Vagina (tissue), 2 donors: ENCODE measurements at regions not wholly inside any gene's neighbourhood (a gene's known extent, or its start where the extent isn't known, plus 50 kb on each side); places are given as distances from the start of the nearest gene placed in this dataset.
"Not testable (repeated sequence)": the region's sequence is repeated elsewhere in the genome, so short reads cannot be mapped to it uniquely, and the experiment has no call there.

Source experiments
- DNase-seq, 2 donors: peaks; one replicate each; pipeline ENCODE4 v3.0.0-alpha.2; 2017; ENCODE audit errors: extremely low spot score in 2 of 2
- H3K27ac ChIP-seq: fragments of 200-600 bp; sonication (generic); one replicate; pipeline ENCODE4 v1.5.1; 2019
- H3K27me3 ChIP-seq: fragments of 200-600 bp; sonication (generic); one replicate; pipeline ENCODE4 v1.5.1; 2019
- H3K36me3 ChIP-seq, 2 donors: fragments of 200-600 bp; sonication (generic); one replicate each; pipeline ENCODE4 v1.5.1; 2017 to 2019
- H3K4me1 ChIP-seq: fragments of 200-600 bp; sonication (generic); one replicate; pipeline ENCODE4 v1.5.1; 2019
- H3K4me3 ChIP-seq, 2 donors: fragments of 200-600 bp; sonication (generic); 1 replicate in 1 of 2; 2 replicates in 1 of 2; pipeline ENCODE4 v1.5.1; 2016 to 2019
- H3K9me3 ChIP-seq: fragments of 200-600 bp; sonication (generic); one replicate; pipeline ENCODE4 v1.5.1; 2019
- CTCF ChIP-seq, 3 experiments: fragments of 450-650 bp in 2 of 3; fragments of 200-600 bp in 1 of 3; sonication (generic) in 1 of 3; IDR thresholded peaks; one replicate each; pipeline ENCODE4 v1.5.1; 2017 to 2019; ENCODE audit warnings: antibody characterized with exemption in 3 of 3, mild to moderate bottlenecking in 2 of 3, moderate library complexity in 2 of 3
- POLR2A ChIP-seq, 2 donors: fragments of 450-650 bp; IDR thresholded peaks; one replicate each; pipeline ENCODE4 v1.6.1; 2017; ENCODE audit warnings: antibody characterized with exemption in 2 of 2, mild to moderate bottlenecking in 2 of 2, moderate library complexity in 2 of 2
- POLR2AphosphoS5 ChIP-seq, 2 donors: sonication (generic); formaldehyde crosslinking; IDR thresholded peaks; one replicate each; pipeline ENCODE4 v1.9.0; 2017; ENCODE audit warnings: antibody characterized with exemption in 2 of 2, mild to moderate bottlenecking in 2 of 2, low read depth in 1 of 2; ENCODE audit not compliant: insufficient read depth in 1 of 2
- intact Hi-C: fragments of 100-400 bp; cut with DNase I; formaldehyde crosslinking; loops from one replicate; pipeline ENCODE4 v1.15.1; 2023

- Histone ChIP-seq H3K4me1 (peaks cover 14% of the 10 kb centered on the region), H3K27ac (no peak overlapping the region), H3K27me3 (no peaks in the 10 kb centered on the region), H3K36me3 (no peaks in the 10 kb centered on the region), H3K9me3 (no peaks in the 10 kb centered on the region), H3K4me3 (no peak overlapping the region)
- intact Hi-C loops = no loop called here
- no peak for DNase-seq
- TF ChIP-seq CTCF (IDR thresholded peaks at IDR 0.05) (peak; percentile 12 to 71 (median 58)), POLR2A (IDR thresholded peaks at IDR 0.05) (no peak)
Observed at GRCh38 chr5:36507332-36507952, 99.0 kb upstream of the SLC1A3 start.

- H3K36me3 ChIP-seq, H3K9me3 ChIP-seq, H3K27ac ChIP-seq, DNase-seq, H3K4me3 ChIP-seq, intact Hi-C loops, H3K27me3 ChIP-seq, H3K4me1 ChIP-seq: not testable (repeated sequence)
Observed at GRCh38 chr5:36508331-36508730, 98.1 kb upstream of the SLC1A3 start.

GRCh38 chr5:36513647-36514046 lies 92.8 kb upstream of the SLC1A3 start:
- DNase-seq, H3K36me3 ChIP-seq, intact Hi-C loops, H3K27ac ChIP-seq, H3K27me3 ChIP-seq, H3K9me3 ChIP-seq, H3K4me1 ChIP-seq, H3K4me3 ChIP-seq: not testable (repeated sequence)

- no peak overlapping the region for H3K27ac ChIP-seq
- no peak overlapping the region for H3K4me3 ChIP-seq
- no peaks in the 10 kb centered on the region for H3K9me3 ChIP-seq
- TF ChIP-seq POLR2AphosphoS5 (IDR thresholded peaks at IDR 0.05; ENCODE audit: insufficient read depth in 1 of 2, low read depth in 1 of 2) (no peak), POLR2A (IDR thresholded peaks at IDR 0.05) (no peak), CTCF (IDR thresholded peaks at IDR 0.05) (no peak)
- H3K4me1 ChIP-seq = no peaks in the 10 kb centered on the region
- no peaks in the 10 kb centered on the region for H3K36me3 ChIP-seq
- intact Hi-C loops = no loop called here
- H3K27me3 ChIP-seq = no peaks in the 10 kb centered on the region
- DNase-seq = no peak
Observed at GRCh38 chr5:36519881-36520280, 86.5 kb upstream of the SLC1A3 start.

GRCh38 chr5:36521219-36521618 lies 85.2 kb upstream of the SLC1A3 start:
- H3K4me1 ChIP-seq = no peaks in the 10 kb centered on the region
- H3K9me3 ChIP-seq = no peaks in the 10 kb centered on the region
- no peak overlapping the region for H3K27ac ChIP-seq
- H3K36me3 ChIP-seq = no peaks in the 10 kb centered on the region
- DNase-seq = no peak
- intact Hi-C loops = no loop called here
- no peaks in the 10 kb centered on the region for H3K27me3 ChIP-seq
- no peak overlapping the region for H3K4me3 ChIP-seq
- TF ChIP-seq CTCF (IDR thresholded peaks at IDR 0.05) (no peak), POLR2AphosphoS5 (IDR thresholded peaks at IDR 0.05; ENCODE audit: insufficient read depth in 1 of 2, low read depth in 1 of 2) (no peak), POLR2A (IDR thresholded peaks at IDR 0.05) (no peak)

GRCh38 chr5:36521838-36522745 lies 84.3 kb upstream of the SLC1A3 start:
- no peaks in the 10 kb centered on the region for H3K4me1 ChIP-seq
- DNase-seq = no peak
- H3K9me3 ChIP-seq = no peaks in the 10 kb centered on the region
- no peaks in the 10 kb centered on the region for H3K27me3 ChIP-seq
- no peak overlapping the region for H3K4me3 ChIP-seq
- no peak overlapping the region for H3K27ac ChIP-seq
- intact Hi-C loops = no loop called here
- H3K36me3 ChIP-seq = no peaks in the 10 kb centered on the region
- TF ChIP-seq POLR2AphosphoS5 (IDR thresholded peaks at IDR 0.05; ENCODE audit: insufficient read depth in 1 of 2, low read depth in 1 of 2) = no peak
- TF ChIP-seq CTCF (IDR thresholded peaks at IDR 0.05) = no peak
- no peak for TF ChIP-seq POLR2A (IDR thresholded peaks at IDR 0.05)
